ENCODE measurements at regions not wholly inside any gene's neighbourhood (a gene's known extent, or its start where the extent isn't known, plus 50 kb on each side); places are given as distances from the start of the nearest gene placed in this dataset.
"Not testable (repeated sequence)": the region's sequence is repeated elsewhere in the genome, so short reads cannot be mapped to it uniquely, and the experiment has no call there.

GRCh38 chr13:38283346-38283745, 66.3 kb upstream of the UFM1 start:
- peaks cover 11% of the 10 kb centered on the region for H3K9me3 Mint-ChIP-seq
- intact Hi-C loops (cut with micrococcal nuclease): no loop called here
- no peak overlapping the region for H3K27ac Mint-ChIP-seq
- no peak overlapping the region for H3K4me3 Mint-ChIP-seq
- no peaks in the 10 kb centered on the region for H3K4me1 Mint-ChIP-seq (ENCODE audit: low read depth)
- CTCF ChIA-PET: no interaction called here
- H3K36me3 Mint-ChIP-seq (ENCODE audit: low read depth): no peaks in the 10 kb centered on the region
- H3K27me3 Mint-ChIP-seq (ENCODE audit: low read depth): no peaks in the 10 kb centered on the region
- no peak for DNase-seq

GRCh38 chr13:38265132-38265497, 84.5 kb upstream of the UFM1 start:
- CTCF ChIA-PET: no interaction called here
- Mint-ChIP-seq H3K27ac (no peak overlapping the region), H3K27me3 (ENCODE audit: low read depth) (peaks cover 2% of the 10 kb centered on the region), H3K4me3 (no peak overlapping the region), H3K36me3 (ENCODE audit: low read depth) (no peaks in the 10 kb centered on the region), H3K4me1 (ENCODE audit: low read depth) (no peaks in the 10 kb centered on the region), H3K9me3 (peaks cover 10% of the 10 kb centered on the region)
- intact Hi-C loops (cut with micrococcal nuclease): no loop called here
- no peak for DNase-seq

- Mint-ChIP-seq H3K27me3 (ENCODE audit: low read depth) (peaks cover 2% of the 10 kb centered on the region), H3K4me3 (no peak overlapping the region), H3K36me3 (ENCODE audit: low read depth) (no peaks in the 10 kb centered on the region), H3K9me3 (peaks cover 10% of the 10 kb centered on the region), H3K4me1 (ENCODE audit: low read depth) (no peaks in the 10 kb centered on the region), H3K27ac (no peak overlapping the region)
- CTCF ChIA-PET: no interaction called here
- intact Hi-C loops (cut with micrococcal nuclease): no loop called here
- DNase-seq: no peak
These were observed 85.1 kb upstream of the UFM1 start for GRCh38 chr13:38264363-38265131.

- intact Hi-C loops (cut with micrococcal nuclease): no loop called here
- Mint-ChIP-seq H3K4me3 (no peak overlapping the region), H3K9me3 (peaks cover 4% of the 10 kb centered on the region), H3K27me3 (ENCODE audit: low read depth) (no peaks in the 10 kb centered on the region), H3K36me3 (ENCODE audit: low read depth) (no peaks in the 10 kb centered on the region), H3K4me1 (ENCODE audit: low read depth) (no peaks in the 10 kb centered on the region), H3K27ac (no peak overlapping the region)
- CTCF ChIA-PET: interaction anchor here (0.7 kb wide), 1 partner anchor 1434 kb away, joined by 4 read pairs; no protein-coding TSS in a partner anchor
- DNase-seq: no peak
These were observed 87.4 kb upstream of the UFM1 start for GRCh38 chr13:38262211-38262610.

GRCh38 chr13:38255600-38255999, 94.1 kb upstream of the UFM1 start:
- CTCF ChIA-PET: interaction anchor here (0.6 kb wide), 1 partner anchor 60 kb away, joined by 3 read pairs; no protein-coding TSS in a partner anchor
- Mint-ChIP-seq H3K4me1 (ENCODE audit: low read depth) (no peaks in the 10 kb centered on the region), H3K9me3 (no peaks in the 10 kb centered on the region), H3K4me3 (no peak overlapping the region), H3K27ac (no peak overlapping the region), H3K27me3 (ENCODE audit: low read depth) (no peaks in the 10 kb centered on the region), H3K36me3 (ENCODE audit: low read depth) (no peaks in the 10 kb centered on the region)
- intact Hi-C loops (cut with micrococcal nuclease): no loop called here
- no peak for DNase-seq

- intact Hi-C loops (cut with micrococcal nuclease): no loop called here
- Mint-ChIP-seq H3K4me1 (ENCODE audit: low read depth) (no peaks in the 10 kb centered on the region), H3K9me3 (peaks cover 8% of the 10 kb centered on the region), H3K36me3 (ENCODE audit: low read depth) (no peaks in the 10 kb centered on the region), H3K4me3 (no peak overlapping the region), H3K27me3 (ENCODE audit: low read depth) (no peaks in the 10 kb centered on the region), H3K27ac (no peak overlapping the region)
- CTCF ChIA-PET: no interaction called here
- DNase-seq: no peak
These were observed 109.8 kb upstream of the UFM1 start for GRCh38 chr13:38239874-38240273.

- H3K9me3 Mint-ChIP-seq: peaks cover 10% of the 10 kb centered on the region
- DNase-seq: no peak
- H3K36me3 Mint-ChIP-seq (ENCODE audit: low read depth): no peaks in the 10 kb centered on the region
- no peak overlapping the region for H3K4me3 Mint-ChIP-seq
- CTCF ChIA-PET: no interaction called here
- H3K27me3 Mint-ChIP-seq (ENCODE audit: low read depth): no peaks in the 10 kb centered on the region
- intact Hi-C loops (cut with micrococcal nuclease): no loop called here
- H3K4me1 Mint-ChIP-seq (ENCODE audit: low read depth): no peaks in the 10 kb centered on the region
- no peak overlapping the region for H3K27ac Mint-ChIP-seq
These were observed 121.3 kb upstream of the UFM1 start for GRCh38 chr13:38228322-38228721.

GRCh38 chr13:38226496-38226895, 123.2 kb upstream of the UFM1 start:
- H3K4me3 Mint-ChIP-seq: no peak overlapping the region
- H3K9me3 Mint-ChIP-seq: peaks cover 3% of the 10 kb centered on the region
- CTCF ChIA-PET: no interaction called here
- H3K27me3 Mint-ChIP-seq (ENCODE audit: low read depth): no peaks in the 10 kb centered on the region
- intact Hi-C loops (cut with micrococcal nuclease): no loop called here
- H3K27ac Mint-ChIP-seq: no peak overlapping the region
- no peak for DNase-seq
- H3K4me1 Mint-ChIP-seq (ENCODE audit: low read depth): no peaks in the 10 kb centered on the region
- H3K36me3 Mint-ChIP-seq (ENCODE audit: low read depth): no peaks in the 10 kb centered on the region

GRCh38 chr13:38223089-38223488, 126.6 kb upstream of the UFM1 start:
- Mint-ChIP-seq H3K4me3 (no peak overlapping the region), H3K27ac (no peak overlapping the region), H3K36me3 (ENCODE audit: low read depth) (no peaks in the 10 kb centered on the region), H3K27me3 (ENCODE audit: low read depth) (no peaks in the 10 kb centered on the region), H3K4me1 (ENCODE audit: low read depth) (no peaks in the 10 kb centered on the region), H3K9me3 (no peaks in the 10 kb centered on the region)
- intact Hi-C loops (cut with micrococcal nuclease): no loop called here
- no peak for DNase-seq
- CTCF ChIA-PET: no interaction called here

- H3K27me3 Mint-ChIP-seq (ENCODE audit: low read depth); H3K27ac Mint-ChIP-seq; DNase-seq; H3K9me3 Mint-ChIP-seq; H3K4me3 Mint-ChIP-seq; H3K4me1 Mint-ChIP-seq (ENCODE audit: low read depth); intact Hi-C loops (cut with micrococcal nuclease); CTCF ChIA-PET; H3K36me3 Mint-ChIP-seq (ENCODE audit: low read depth): not testable (repeated sequence)
These were observed 128.5 kb upstream of the UFM1 start for GRCh38 chr13:38221120-38221519.

- Mint-ChIP-seq H3K9me3 (peaks cover 9% of the 10 kb centered on the region), H3K27me3 (ENCODE audit: low read depth) (no peaks in the 10 kb centered on the region), H3K36me3 (ENCODE audit: low read depth) (no peaks in the 10 kb centered on the region), H3K4me3 (no peak overlapping the region), H3K4me1 (ENCODE audit: low read depth) (no peaks in the 10 kb centered on the region), H3K27ac (no peak overlapping the region)
- DNase-seq: no peak
- intact Hi-C loops (cut with micrococcal nuclease): no loop called here
- CTCF ChIA-PET: no interaction called here
These were observed 133.5 kb upstream of the UFM1 start for GRCh38 chr13:38216181-38216580.

GRCh38 chr13:38213314-38213713, 136.3 kb upstream of the UFM1 start:
- H3K36me3 Mint-ChIP-seq (ENCODE audit: low read depth): no peaks in the 10 kb centered on the region
- no peak overlapping the region for H3K4me3 Mint-ChIP-seq
- peaks cover 12% of the 10 kb centered on the region for H3K9me3 Mint-ChIP-seq
- DNase-seq: no peak
- CTCF ChIA-PET: no interaction called here
- no peak overlapping the region for H3K27ac Mint-ChIP-seq
- H3K4me1 Mint-ChIP-seq (ENCODE audit: low read depth): no peaks in the 10 kb centered on the region
- H3K27me3 Mint-ChIP-seq (ENCODE audit: low read depth): no peaks in the 10 kb centered on the region
- intact Hi-C loops (cut with micrococcal nuclease): no loop called here

GRCh38 chr13:38210928-38211596, 138.6 kb upstream of the UFM1 start:
- Mint-ChIP-seq H3K4me3 (no peak overlapping the region), H3K27ac (no peak overlapping the region), H3K36me3 (ENCODE audit: low read depth) (no peaks in the 10 kb centered on the region), H3K9me3 (peaks cover 12% of the 10 kb centered on the region), H3K27me3 (ENCODE audit: low read depth) (no peaks in the 10 kb centered on the region), H3K4me1 (ENCODE audit: low read depth) (no peaks in the 10 kb centered on the region)
- intact Hi-C loops (cut with micrococcal nuclease): no loop called here
- CTCF ChIA-PET: interaction anchor here (0.8 kb wide), 1 partner anchor 13 kb away, joined by 4 read pairs; no protein-coding TSS in a partner anchor
- DNase-seq: no peak

All from activated naive CD4-positive, alpha-beta T cell treated with anti-CD3 and anti-CD28 coated beads for 36 hours (primary cell).